ENCODE measurements at regions not wholly inside any gene's neighbourhood (a gene's known extent, or its start where the extent isn't known, plus 50 kb on each side); places are given as distances from the start of the nearest gene placed in this dataset.

DNA sequence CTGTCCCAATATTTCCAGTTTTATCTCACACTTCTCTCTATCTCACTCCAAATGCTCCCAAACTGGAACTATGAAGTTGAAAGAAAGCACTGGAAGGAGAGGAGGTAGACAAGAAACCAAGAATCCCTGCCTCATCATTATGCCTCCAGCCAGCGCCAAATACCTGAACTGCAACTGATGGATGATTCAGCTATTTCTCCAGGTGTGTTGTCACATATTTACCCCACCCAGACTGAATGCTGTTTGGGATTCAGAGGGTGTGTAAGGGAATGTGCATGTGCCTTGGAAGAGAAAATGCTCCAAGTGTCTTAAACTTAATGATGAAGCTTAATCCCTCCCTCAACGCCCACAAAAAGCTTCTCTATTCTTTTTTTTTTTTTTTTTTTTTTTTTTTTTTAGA is 269.5 kb upstream of the ATP11B start:
- FAIRE-seq (no peak), DNase-seq (ENCODE audit: low read depth, low spot score) (no peak)
- Histone ChIP-seq H3K9ac (replicated peaks; ENCODE audit: extremely low read depth, insufficient read depth, low read length) (no peak overlapping the region), H3K79me2 (ENCODE audit: control insufficient read depth, insufficient read depth, low read length) (no peaks in the 10 kb centered on the region), H3K4me1 (ENCODE audit: control insufficient read depth, extremely low read depth, insufficient read depth, low read length) (no peaks in the 10 kb centered on the region), H4K20me1 (replicated peaks; ENCODE audit: control insufficient read depth, extremely low read depth, insufficient read depth, low read length) (no peaks in the 10 kb centered on the region), H3K4me3 (replicated peaks in 1 of 3; ENCODE audit: insufficient read depth in 1 of 3, low read depth in 1 of 3, low read length in 3 of 3) (no peak overlapping the region), H3K9me3 (replicated peaks; ENCODE audit: control insufficient read depth, insufficient read depth, low read length) (no peaks in the 10 kb centered on the region), H3K36me3 (ENCODE audit: control insufficient read depth in 2 of 2, extremely low read depth in 1 of 2, insufficient read depth in 2 of 2, low read length in 2 of 2) (no peaks in the 10 kb centered on the region), H3K4me2 (ENCODE audit: insufficient read depth, low read length) (no peak overlapping the region), H2AFZ (ENCODE audit: low read depth, low read length) (no peak overlapping the region), H3K9me1 (replicated peaks; ENCODE audit: control insufficient read depth, extremely low read depth, insufficient read depth, low read length) (no peaks in the 10 kb centered on the region), H3K27ac (ENCODE audit: insufficient read depth, low read depth, low read length) (no peak overlapping the region), H3K27me3 (ENCODE audit: control insufficient read depth in 2 of 2, insufficient read depth in 2 of 2, low read length in 2 of 2) (no peaks in the 10 kb centered on the region)
- intact Hi-C loops (cut with micrococcal nuclease): no loop called here
- POLR2A ChIA-PET: no interaction called here
- dilution Hi-C loops (cut with MboI; ENCODE audit: extremely low pct_ligation_motif_present, low sequenced_read_pairs): no loop called here
- CTCF ChIA-PET: interaction anchor here (0.6 to 1.2 kb wide), 3 partner anchors 23 to 44 kb away, joined by 3 to 4 read pairs (median 3); no protein-coding TSS in a partner anchor
- no TSS peak for BruUV-seq (replicated peaks)
- TF ChIP-seq, protein P1, sequence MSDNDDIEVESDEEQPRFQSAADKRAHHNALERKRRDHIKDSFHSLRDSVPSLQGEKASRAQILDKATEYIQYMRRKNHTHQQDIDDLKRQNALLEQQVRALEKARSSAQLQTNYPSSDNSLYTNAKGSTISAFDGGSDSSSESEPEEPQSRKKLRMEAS (IDR thresholded peaks at IDR 0.05; ENCODE audit: insufficient read depth, insufficient read length): no peak
- no peak for TF ChIP-seq EZH2 (IDR thresholded peaks at IDR 0.05; ENCODE audit: borderline replicate concordance, low read depth, low read length, severe bottlenecking)
- TF ChIP-seq, protein P2, sequence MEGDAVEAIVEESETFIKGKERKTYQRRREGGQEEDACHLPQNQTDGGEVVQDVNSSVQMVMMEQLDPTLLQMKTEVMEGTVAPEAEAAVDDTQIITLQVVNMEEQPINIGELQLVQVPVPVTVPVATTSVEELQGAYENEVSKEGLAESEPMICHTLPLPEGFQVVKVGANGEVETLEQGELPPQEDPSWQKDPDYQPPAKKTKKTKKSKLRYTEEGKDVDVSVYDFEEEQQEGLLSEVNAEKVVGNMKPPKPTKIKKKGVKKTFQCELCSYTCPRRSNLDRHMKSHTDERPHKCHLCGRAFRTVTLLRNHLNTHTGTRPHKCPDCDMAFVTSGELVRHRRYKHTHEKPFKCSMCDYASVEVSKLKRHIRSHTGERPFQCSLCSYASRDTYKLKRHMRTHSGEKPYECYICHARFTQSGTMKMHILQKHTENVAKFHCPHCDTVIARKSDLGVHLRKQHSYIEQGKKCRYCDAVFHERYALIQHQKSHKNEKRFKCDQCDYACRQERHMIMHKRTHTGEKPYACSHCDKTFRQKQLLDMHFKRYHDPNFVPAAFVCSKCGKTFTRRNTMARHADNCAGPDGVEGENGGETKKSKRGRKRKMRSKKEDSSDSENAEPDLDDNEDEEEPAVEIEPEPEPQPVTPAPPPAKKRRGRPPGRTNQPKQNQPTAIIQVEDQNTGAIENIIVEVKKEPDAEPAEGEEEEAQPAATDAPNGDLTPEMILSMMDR (IDR thresholded peaks at IDR 0.05; ENCODE audit: extremely low read depth in 1 of 2, insufficient read depth in 1 of 2, low read depth in 1 of 2, low read length in 2 of 2): no peak
- TF ChIP-seq GATA2 (IDR thresholded peaks at IDR 0.05; ENCODE audit: insufficient read depth, insufficient read length, low read depth, low read length): no peak
- no peak for TF ChIP-seq MYC (IDR thresholded peaks at IDR 0.05; ENCODE audit: low read depth, low read length)
- TF ChIP-seq JUN (IDR thresholded peaks at IDR 0.05; ENCODE audit: borderline replicate concordance, insufficient read depth, insufficient read length, low read depth): no peak
- no peak for TF ChIP-seq FOS (IDR thresholded peaks at IDR 0.05; ENCODE audit: borderline replicate concordance, insufficient read depth, low read length)
- no peak for TF ChIP-seq POLR2A (IDR thresholded peaks at IDR 0.05; ENCODE audit: low read depth, low read length)
